ENCODE measurements at regions not wholly inside any gene's neighbourhood (a gene's known extent, or its start where the extent isn't known, plus 50 kb on each side); places are given as distances from the start of the nearest gene placed in this dataset.
A peak's percentile ranks its signal among the peaks of the same experiment; 100 is the strongest.

- no peaks in the 10 kb centered on the region for H3K36me3 Mint-ChIP-seq
- ATAC-seq (no peak), DNase-seq (ENCODE audit: low spot score in 2 of 2) (no peak)
- H3K9me3 Mint-ChIP-seq = no peaks in the 10 kb centered on the region
- H3K27ac Mint-ChIP-seq = no peak overlapping the region
These were observed 252.6 kb downstream of the RHOU start for GRCh38 chr1:228987736-228988506.

- DNase-seq (ENCODE audit: low spot score in 2 of 2) (no peak), ATAC-seq (no peak)
- no peaks in the 10 kb centered on the region for H3K36me3 Mint-ChIP-seq
- no peak overlapping the region for H3K27ac Mint-ChIP-seq
- no peaks in the 10 kb centered on the region for H3K9me3 Mint-ChIP-seq
These were observed 253.4 kb downstream of the RHOU start for GRCh38 chr1:228988664-228989063.

DNA sequence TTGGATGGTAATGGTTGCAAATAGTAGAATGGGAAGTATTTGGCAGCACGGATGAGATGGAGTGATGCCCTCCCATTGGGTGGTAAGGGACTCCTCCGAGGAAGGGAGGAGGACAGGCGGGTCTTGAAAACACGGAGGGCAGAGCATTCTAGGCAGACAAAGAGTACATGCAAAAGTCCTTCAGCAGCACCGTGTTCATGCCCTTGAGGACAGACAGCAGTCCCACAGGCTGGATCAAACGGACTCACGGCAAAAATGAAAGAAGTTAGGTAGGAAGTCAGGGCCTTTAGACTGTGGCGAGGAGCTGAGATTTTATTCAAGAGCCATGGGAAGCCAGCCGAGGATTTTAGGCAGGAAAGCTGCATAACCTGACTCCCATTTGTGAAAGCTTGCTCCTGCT, 253.9 kb downstream of the RHOU start:
- Mint-ChIP-seq H3K27ac (peak overlapping the region; percentile 28 to 37), H3K36me3 (no peaks in the 10 kb centered on the region), H3K9me3 (no peaks in the 10 kb centered on the region)
- ATAC-seq (no peak), DNase-seq (ENCODE audit: low spot score in 2 of 2) (no peak)

- ATAC-seq = no peak
- DNase-seq (ENCODE audit: low spot score in 2 of 2) = no peak
- no peaks in the 10 kb centered on the region for H3K9me3 Mint-ChIP-seq
- H3K36me3 Mint-ChIP-seq = no peaks in the 10 kb centered on the region
- H3K27ac Mint-ChIP-seq = peak overlapping the region; percentile 28 to 37
These were observed 254.4 kb downstream of the RHOU start for GRCh38 chr1:228989676-228989991.

DNA sequence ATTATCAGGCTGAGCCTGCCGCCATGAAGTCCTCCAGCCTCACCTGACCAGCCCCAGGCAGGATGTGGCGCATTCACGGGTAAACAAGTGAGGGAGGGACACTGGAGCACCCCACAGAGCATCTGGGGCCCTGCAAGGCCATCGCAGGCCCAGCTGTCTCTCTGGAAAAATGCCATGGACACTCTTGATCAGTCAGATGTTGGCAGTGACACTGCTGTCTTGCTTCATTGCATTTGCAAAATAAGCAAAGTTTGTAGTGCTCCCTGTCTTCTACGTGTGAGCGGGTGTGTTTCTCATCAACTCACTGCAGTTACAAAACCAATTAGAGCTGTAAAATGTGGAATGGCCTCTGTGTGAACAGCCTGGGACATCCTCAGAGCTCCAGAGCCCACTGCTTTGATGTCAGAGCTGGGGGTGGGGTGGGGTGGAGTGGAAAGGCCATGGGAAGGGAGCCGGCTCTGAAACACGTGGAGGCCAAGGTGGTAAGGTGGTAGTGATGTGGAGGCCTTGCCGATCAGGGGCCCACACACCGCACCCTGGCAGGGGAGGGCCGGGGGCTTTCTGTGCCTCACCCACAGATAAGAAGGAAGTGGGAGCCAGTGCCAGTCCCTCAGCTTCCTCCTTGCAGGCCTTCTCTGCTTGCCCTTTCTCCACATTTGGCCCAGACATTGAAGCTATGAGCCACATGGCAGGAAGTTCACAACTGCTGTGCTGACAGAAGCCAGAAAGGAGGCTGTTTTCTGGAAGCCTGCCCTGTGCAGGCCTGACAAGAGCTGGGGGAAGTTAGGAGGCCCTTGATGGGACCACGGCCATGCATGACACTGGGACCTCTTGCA, 254.9 kb downstream of the RHOU start:
- ATAC-seq = no peak
- Mint-ChIP-seq H3K9me3 (no peaks in the 10 kb centered on the region), H3K27ac (peak overlapping the region; percentile 28 to 40), H3K36me3 (no peaks in the 10 kb centered on the region)
- no peak for DNase-seq (ENCODE audit: low spot score in 2 of 2)

- Mint-ChIP-seq H3K9me3 (no peaks in the 10 kb centered on the region), H3K36me3 (no peaks in the 10 kb centered on the region), H3K27ac (no peak overlapping the region)
- DNase-seq (ENCODE audit: low spot score in 2 of 2) (no peak), ATAC-seq (no peak)
These were observed 255.8 kb downstream of the RHOU start for GRCh38 chr1:228990906-228991569.

DNA sequence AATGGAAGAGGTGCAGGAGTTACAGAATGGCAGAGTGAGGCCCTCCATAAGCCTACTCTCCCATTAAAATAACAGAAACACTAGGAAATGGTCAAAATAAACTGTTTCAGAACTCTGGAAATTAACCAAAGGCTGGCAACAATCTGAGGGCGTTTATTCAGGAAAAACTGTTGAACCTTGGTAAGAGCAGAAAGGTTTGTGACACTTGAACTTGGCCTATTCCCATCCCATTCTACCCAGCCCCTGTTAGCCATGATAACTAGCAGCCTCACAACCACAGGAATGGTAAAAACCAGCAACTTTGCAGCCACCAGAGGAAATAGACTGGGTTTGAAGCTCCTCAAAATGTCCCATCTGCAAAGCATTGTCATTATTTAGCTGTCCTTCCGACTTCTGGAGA, 256.8 kb downstream of the RHOU start:
- Mint-ChIP-seq H3K36me3 (no peaks in the 10 kb centered on the region), H3K9me3 (no peaks in the 10 kb centered on the region), H3K27ac (no peak overlapping the region)
- ATAC-seq = no peak
- DNase-seq (ENCODE audit: low spot score in 2 of 2) = no peak

- ATAC-seq (no peak), DNase-seq (ENCODE audit: low spot score in 2 of 2) (no peak)
- H3K27ac Mint-ChIP-seq = no peak overlapping the region
- no peaks in the 10 kb centered on the region for H3K36me3 Mint-ChIP-seq
- H3K9me3 Mint-ChIP-seq = no peaks in the 10 kb centered on the region
These were observed 257.7 kb downstream of the RHOU start for GRCh38 chr1:228992907-228993535.

DNA sequence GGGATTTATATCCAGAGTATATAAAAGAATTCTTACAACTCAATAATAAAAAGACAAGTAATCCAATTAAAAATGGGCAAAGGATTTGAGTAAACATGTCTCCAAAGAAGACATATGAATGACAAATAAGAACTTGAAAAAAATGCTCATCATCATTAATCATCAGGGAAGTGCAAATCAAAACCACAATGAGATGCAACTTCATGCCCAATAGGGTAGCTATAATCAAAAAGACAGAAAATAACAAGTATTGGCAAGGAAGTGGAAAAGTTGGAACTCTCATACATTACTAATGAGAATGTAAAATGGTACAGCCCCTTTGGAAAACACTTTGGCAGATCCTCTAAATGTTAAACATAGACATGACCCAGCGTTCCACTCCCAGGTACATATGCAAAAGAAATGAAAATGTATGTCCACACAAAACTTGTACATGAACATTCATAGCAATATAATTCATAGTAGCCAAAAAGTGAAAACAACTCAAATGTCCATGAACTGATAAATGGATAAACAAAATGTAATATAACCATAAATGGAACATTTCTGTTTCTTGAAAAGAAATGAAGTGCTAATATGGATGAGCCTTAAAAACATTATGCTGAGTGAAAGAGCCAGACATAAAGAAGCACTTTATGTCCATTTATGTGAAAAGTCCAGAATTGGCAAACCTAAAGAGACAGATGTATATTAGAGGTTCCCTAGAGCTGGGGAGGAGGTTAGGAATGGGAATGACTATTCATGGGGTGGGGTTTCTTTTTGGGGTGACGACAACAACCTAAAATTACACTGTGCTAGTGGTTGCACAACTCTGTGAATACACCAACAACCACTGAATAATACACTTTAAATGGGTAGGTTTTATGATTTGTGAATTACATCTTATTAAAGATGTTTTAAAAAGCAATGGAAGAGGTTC, 259.7 kb downstream of the RHOU start:
- ATAC-seq = no peak
- no peak overlapping the region for H3K27ac Mint-ChIP-seq
- H3K36me3 Mint-ChIP-seq = no peaks in the 10 kb centered on the region
- H3K9me3 Mint-ChIP-seq = no peaks in the 10 kb centered on the region
- DNase-seq (ENCODE audit: low spot score in 2 of 2) = no peak

- Mint-ChIP-seq H3K27ac (no peak overlapping the region), H3K36me3 (no peaks in the 10 kb centered on the region), H3K9me3 (no peaks in the 10 kb centered on the region)
- no peak for ATAC-seq
- DNase-seq (ENCODE audit: low spot score in 2 of 2) = no peak
These were observed 261.0 kb downstream of the RHOU start for GRCh38 chr1:228996281-228996680.

DNA sequence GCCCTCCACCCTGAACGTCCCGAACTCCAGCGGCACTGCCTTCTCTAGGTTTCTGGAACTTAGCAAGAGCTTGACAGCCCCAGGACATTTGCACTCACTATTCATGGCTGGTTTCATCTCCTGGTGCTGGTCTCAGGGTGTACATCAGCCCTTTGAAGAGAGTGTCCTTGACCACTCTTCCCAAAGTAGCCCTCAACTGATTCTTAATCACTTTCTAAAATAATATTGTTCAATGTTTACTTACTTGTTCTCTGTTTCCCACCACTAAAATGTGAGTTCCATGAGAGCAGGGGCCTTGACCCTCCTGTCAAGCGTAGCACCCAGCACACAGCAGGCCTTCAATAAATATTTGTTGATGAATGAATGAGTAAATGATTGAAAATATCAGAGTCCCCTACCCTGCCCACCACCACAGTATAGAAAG, 262.5 kb downstream of the RHOU start:
- Mint-ChIP-seq H3K27ac (no peak overlapping the region), H3K36me3 (no peaks in the 10 kb centered on the region)

DNA sequence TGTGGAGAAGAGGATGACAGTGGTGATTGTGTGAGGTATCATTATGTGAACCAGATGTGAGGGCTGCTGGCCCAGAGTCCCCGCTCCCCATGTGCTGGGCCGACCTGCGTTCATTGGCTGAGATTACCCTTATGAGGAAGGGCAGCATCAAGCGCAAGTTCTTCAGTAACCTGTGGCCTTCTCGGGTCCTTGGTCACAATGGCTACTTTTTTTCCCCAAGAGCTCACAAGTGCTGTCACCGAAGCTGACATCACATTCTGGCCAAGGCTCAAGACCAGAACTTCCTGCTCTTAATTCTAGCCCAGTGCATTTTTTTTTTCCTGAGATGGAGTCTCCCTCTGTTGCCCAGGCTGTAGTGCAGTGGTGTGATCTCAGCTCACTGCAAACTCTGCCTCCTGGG, 262.9 kb downstream of the RHOU start:
- Mint-ChIP-seq H3K9me3 (no peaks in the 10 kb centered on the region), H3K27ac (no peak overlapping the region), H3K36me3 (no peaks in the 10 kb centered on the region)
- DNase-seq (ENCODE audit: low spot score in 2 of 2) (no peak), ATAC-seq (no peak)

More for the DNA sequence above, 262.5 kb downstream of the RHOU start:
- no peak for DNase-seq (ENCODE audit: low spot score in 2 of 2)
- no peak for ATAC-seq
- no peaks in the 10 kb centered on the region for H3K9me3 Mint-ChIP-seq

- H3K9me3 Mint-ChIP-seq = no peaks in the 10 kb centered on the region
- DNase-seq (ENCODE audit: low spot score in 2 of 2) (no peak), ATAC-seq (no peak)
- no peak overlapping the region for H3K27ac Mint-ChIP-seq
- no peaks in the 10 kb centered on the region for H3K36me3 Mint-ChIP-seq
These were observed 264.3 kb downstream of the RHOU start for GRCh38 chr1:228999446-229000170.

- no peak overlapping the region for H3K27ac Mint-ChIP-seq
- DNase-seq (ENCODE audit: low spot score in 2 of 2) (no peak), ATAC-seq (no peak)
- H3K36me3 Mint-ChIP-seq = no peaks in the 10 kb centered on the region
- no peaks in the 10 kb centered on the region for H3K9me3 Mint-ChIP-seq
These were observed 264.9 kb downstream of the RHOU start for GRCh38 chr1:229000187-229000586.

GRCh38 chr1:229001467-229002011, 266.3 kb downstream of the RHOU start:
- Mint-ChIP-seq H3K36me3 (no peaks in the 10 kb centered on the region), H3K9me3 (no peaks in the 10 kb centered on the region), H3K27ac (no peak overlapping the region)
- no peak for DNase-seq (ENCODE audit: low spot score in 2 of 2)
- ATAC-seq = no peak

Data from activated naive CD4-positive, alpha-beta T cell treated with anti-CD3 and anti-CD28 coated beads, Interleukin-2, amount 50 U/mL, for 72 hours (primary cell).